ENCODE measurements at regions not wholly inside any gene's neighbourhood (a gene's known extent, or its start where the extent isn't known, plus 50 kb on each side); places are given as distances from the start of the nearest gene placed in this dataset.

DNA sequence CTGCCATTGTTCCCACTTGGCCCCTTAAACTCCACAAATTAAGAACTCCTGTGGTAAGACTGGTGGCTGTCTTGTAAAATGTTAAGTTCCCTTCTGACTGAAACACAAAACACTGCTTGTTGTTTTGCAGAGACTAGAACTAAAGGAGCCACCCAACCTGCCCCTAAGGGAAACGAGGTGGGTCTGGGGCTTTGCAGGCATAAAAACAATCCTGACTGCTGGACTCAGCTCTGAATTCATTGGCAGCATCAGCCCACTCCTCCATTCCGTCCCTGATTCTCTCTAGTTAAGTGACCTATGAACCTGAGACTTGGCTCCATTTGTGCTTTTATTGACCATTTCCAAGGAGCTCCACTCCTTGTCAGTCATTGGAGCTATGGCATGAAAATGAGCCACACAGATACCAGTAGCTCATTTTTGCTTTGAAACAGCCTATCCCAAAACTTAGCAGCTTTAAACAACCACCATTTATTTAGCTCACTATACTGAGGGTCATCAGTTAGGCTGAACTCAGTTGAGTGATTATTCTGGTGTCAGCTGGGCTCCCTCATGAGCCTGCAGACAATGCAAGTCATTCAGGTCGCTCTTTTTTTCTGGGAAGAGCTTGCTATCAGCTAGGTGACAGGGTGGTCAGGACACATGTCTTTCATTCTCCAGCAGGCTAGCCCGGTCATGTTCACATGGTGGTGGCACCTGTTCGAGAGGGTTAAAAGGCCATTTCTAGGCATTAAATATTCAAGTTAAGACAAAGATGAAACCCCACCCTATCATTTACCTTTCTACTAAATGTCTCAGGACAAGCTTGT, 175.1 kb upstream of the CTNNB1 start (continued):
- TF ChIP-seq TAL1 (IDR thresholded peaks at IDR 0.05) = peak; percentile 54; the same call in 1 of the 2 replicates
- no peak for TF ChIP-seq ERF (CRISPR knock-in tag; IDR thresholded peaks at IDR 0.05)
- TF ChIP-seq ZNF143 (CRISPR knock-in tag; IDR thresholded peaks at IDR 0.05) = no peak
- TF ChIP-seq MEIS2 (IDR thresholded peaks at IDR 0.05; ENCODE audit: partially characterized antibody) = peak; percentile 72
- TF ChIP-seq, protein P1, sequence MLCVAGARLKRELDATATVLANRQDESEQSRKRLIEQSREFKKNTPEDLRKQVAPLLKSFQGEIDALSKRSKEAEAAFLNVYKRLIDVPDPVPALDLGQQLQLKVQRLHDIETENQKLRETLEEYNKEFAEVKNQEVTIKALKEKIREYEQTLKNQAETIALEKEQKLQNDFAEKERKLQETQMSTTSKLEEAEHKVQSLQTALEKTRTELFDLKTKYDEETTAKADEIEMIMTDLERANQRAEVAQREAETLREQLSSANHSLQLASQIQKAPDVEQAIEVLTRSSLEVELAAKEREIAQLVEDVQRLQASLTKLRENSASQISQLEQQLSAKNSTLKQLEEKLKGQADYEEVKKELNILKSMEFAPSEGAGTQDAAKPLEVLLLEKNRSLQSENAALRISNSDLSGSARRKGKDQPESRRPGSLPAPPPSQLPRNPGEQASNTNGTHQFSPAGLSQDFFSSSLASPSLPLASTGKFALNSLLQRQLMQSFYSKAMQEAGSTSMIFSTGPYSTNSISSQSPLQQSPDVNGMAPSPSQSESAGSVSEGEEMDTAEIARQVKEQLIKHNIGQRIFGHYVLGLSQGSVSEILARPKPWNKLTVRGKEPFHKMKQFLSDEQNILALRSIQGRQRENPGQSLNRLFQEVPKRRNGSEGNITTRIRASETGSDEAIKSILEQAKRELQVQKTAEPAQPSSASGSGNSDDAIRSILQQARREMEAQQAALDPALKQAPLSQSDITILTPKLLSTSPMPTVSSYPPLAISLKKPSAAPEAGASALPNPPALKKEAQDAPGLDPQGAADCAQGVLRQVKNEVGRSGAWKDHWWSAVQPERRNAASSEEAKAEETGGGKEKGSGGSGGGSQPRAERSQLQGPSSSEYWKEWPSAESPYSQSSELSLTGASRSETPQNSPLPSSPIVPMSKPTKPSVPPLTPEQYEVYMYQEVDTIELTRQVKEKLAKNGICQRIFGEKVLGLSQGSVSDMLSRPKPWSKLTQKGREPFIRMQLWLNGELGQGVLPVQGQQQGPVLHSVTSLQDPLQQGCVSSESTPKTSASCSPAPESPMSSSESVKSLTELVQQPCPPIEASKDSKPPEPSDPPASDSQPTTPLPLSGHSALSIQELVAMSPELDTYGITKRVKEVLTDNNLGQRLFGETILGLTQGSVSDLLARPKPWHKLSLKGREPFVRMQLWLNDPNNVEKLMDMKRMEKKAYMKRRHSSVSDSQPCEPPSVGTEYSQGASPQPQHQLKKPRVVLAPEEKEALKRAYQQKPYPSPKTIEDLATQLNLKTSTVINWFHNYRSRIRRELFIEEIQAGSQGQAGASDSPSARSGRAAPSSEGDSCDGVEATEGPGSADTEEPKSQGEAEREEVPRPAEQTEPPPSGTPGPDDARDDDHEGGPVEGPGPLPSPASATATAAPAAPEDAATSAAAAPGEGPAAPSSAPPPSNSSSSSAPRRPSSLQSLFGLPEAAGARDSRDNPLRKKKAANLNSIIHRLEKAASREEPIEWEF (CRISPR knock-in tag; IDR thresholded peaks at IDR 0.05) = peak; percentile 51; the same call in 1 of the 2 replicates
- TF ChIP-seq CHD1 (IDR thresholded peaks at IDR 0.05; ENCODE audit: low read length) = no peak
- TF ChIP-seq, protein P2, sequence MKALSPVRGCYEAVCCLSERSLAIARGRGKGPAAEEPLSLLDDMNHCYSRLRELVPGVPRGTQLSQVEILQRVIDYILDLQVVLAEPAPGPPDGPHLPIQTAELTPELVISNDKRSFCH (CRISPR knock-in tag; IDR thresholded peaks at IDR 0.05) = no peak
- TF ChIP-seq, protein P2 (tag; IDR thresholded peaks at IDR 0.05) = no peak
- no peak for TF ChIP-seq ZNF445 (CRISPR knock-in tag; IDR thresholded peaks at IDR 0.05; ENCODE audit: low read depth)
- TF ChIP-seq NR2C2 (CRISPR knock-in tag; IDR thresholded peaks at IDR 0.05) = no peak
- peak; percentile 82 for TF ChIP-seq NR2C2 (tag; IDR thresholded peaks at IDR 0.05)
- TF ChIP-seq, protein P3, sequence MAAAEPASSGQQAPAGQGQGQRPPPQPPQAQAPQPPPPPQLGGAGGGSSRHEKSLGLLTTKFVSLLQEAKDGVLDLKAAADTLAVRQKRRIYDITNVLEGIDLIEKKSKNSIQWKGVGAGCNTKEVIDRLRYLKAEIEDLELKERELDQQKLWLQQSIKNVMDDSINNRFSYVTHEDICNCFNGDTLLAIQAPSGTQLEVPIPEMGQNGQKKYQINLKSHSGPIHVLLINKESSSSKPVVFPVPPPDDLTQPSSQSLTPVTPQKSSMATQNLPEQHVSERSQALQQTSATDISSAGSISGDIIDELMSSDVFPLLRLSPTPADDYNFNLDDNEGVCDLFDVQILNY (CRISPR knock-in tag; IDR thresholded peaks at IDR 0.05) = no peak
- no peak for TF ChIP-seq TBP (optimal IDR thresholded peaks at IDR 0.05; ENCODE audit: low read depth, low read length)
- TF ChIP-seq, protein P4, sequence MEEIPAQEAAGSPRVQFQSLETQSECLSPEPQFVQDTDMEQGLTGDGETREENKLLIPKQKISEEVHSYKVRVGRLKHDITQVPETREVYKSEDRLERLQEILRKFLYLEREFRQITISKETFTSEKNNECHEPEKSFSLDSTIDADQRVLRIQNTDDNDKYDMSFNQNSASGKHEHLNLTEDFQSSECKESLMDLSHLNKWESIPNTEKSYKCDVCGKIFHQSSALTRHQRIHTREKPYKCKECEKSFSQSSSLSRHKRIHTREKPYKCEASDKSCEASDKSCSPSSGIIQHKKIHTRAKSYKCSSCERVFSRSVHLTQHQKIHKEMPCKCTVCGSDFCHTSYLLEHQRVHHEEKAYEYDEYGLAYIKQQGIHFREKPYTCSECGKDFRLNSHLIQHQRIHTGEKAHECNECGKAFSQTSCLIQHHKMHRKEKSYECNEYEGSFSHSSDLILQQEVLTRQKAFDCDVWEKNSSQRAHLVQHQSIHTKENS (CRISPR knock-in tag; IDR thresholded peaks at IDR 0.05) = no peak
- TF ChIP-seq, protein P5, sequence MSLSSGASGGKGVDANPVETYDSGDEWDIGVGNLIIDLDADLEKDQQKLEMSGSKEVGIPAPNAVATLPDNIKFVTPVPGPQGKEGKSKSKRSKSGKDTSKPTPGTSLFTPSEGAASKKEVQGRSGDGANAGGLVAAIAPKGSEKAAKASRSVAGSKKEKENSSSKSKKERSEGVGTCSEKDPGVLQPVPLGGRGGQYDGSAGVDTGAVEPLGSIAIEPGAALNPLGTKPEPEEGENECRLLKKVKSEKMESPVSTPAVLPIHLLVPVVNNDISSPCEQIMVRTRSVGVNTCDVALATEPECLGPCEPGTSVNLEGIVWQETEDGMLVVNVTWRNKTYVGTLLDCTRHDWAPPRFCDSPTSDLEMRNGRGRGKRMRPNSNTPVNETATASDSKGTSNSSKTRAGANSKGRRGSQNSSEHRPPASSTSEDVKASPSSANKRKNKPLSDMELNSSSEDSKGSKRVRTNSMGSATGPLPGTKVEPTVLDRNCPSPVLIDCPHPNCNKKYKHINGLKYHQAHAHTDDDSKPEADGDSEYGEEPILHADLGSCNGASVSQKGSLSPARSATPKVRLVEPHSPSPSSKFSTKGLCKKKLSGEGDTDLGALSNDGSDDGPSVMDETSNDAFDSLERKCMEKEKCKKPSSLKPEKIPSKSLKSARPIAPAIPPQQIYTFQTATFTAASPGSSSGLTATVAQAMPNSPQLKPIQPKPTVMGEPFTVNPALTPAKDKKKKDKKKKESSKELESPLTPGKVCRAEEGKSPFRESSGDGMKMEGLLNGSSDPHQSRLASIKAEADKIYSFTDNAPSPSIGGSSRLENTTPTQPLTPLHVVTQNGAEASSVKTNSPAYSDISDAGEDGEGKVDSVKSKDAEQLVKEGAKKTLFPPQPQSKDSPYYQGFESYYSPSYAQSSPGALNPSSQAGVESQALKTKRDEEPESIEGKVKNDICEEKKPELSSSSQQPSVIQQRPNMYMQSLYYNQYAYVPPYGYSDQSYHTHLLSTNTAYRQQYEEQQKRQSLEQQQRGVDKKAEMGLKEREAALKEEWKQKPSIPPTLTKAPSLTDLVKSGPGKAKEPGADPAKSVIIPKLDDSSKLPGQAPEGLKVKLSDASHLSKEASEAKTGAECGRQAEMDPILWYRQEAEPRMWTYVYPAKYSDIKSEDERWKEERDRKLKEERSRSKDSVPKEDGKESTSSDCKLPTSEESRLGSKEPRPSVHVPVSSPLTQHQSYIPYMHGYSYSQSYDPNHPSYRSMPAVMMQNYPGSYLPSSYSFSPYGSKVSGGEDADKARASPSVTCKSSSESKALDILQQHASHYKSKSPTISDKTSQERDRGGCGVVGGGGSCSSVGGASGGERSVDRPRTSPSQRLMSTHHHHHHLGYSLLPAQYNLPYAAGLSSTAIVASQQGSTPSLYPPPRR (CRISPR knock-in tag; IDR thresholded peaks at IDR 0.05; ENCODE audit: borderline replicate concordance) = no peak
